ENCODE measurements at regions not wholly inside any gene's neighbourhood (a gene's known extent, or its start where the extent isn't known, plus 50 kb on each side); places are given as distances from the start of the nearest gene placed in this dataset.
"Not testable (repeated sequence)": the region's sequence is repeated elsewhere in the genome, so short reads cannot be mapped to it uniquely, and the experiment has no call there.

- peak in 1 of 2 donors; percentile 27 for TF ChIP-seq CTCF (conservative IDR thresholded peaks at IDR 0.05 in 1 of 2, IDR thresholded peaks at IDR 0.05 in 1 of 2; ENCODE audit: extremely low read depth in 1 of 2, insufficient read depth in 1 of 2, low read depth in 1 of 2, low read length in 2 of 2)
- not testable (repeated sequence) for TF ChIP-seq EZH2 (IDR thresholded peaks at IDR 0.05; ENCODE audit: borderline replicate concordance, low read length)
These were observed 775.1 kb downstream of the EPHA7 start for GRCh38 chr6:92644104-92644791.

All from mammary epithelial cell (primary cell).